ENCODE measurements at regions not wholly inside any gene's neighbourhood (a gene's known extent, or its start where the extent isn't known, plus 50 kb on each side); places are given as distances from the start of the nearest gene placed in this dataset.

GRCh38 chr5:68369023-68369359, 153.4 kb downstream of the PIK3R1 start:
- no peaks in the 10 kb centered on the region for H3K9me3 ChIP-seq (ENCODE audit: control insufficient read depth, insufficient read depth, low read depth, low read length)
- CTCF ChIA-PET = no interaction called here
- no peaks in the 10 kb centered on the region for H3K36me3 ChIP-seq (ENCODE audit: control insufficient read depth in 2 of 2, insufficient read depth in 1 of 2, low read length in 2 of 2)
- H3K27ac ChIP-seq (ENCODE audit: extremely low read depth, low read depth, low read length) = no peak overlapping the region
- H3K4me3 ChIP-seq (ENCODE audit: low read depth, low read length) = no peak overlapping the region
- TF ChIP-seq ZNF280D (tag by site-specific recombination; IDR thresholded peaks at IDR 0.05) (no peak), EGR2 (tag by site-specific recombination; IDR thresholded peaks at IDR 0.05; ENCODE audit: low read depth) (peak; percentile 46; the same call in 1 of the 2 replicates), ZNF426 (tag by site-specific recombination; IDR thresholded peaks at IDR 0.05) (no peak), ZNF366 (tag by site-specific recombination; conservative IDR thresholded peaks at IDR 0.05) (no peak), ZFHX2 (tag by site-specific recombination; conservative IDR thresholded peaks at IDR 0.05) (peak; percentile 45; the same call in 1 of the 2 replicates), ZNF362 (tag by site-specific recombination; IDR thresholded peaks at IDR 0.05) (0 out of 2 replicates have a peak, but pooled peaks have one; percentile 19), ZNF837 (tag by site-specific recombination; IDR thresholded peaks at IDR 0.05) (no peak)
- peaks cover 3% of the 10 kb centered on the region; the same call in 1 of the 2 replicates for H3K4me1 ChIP-seq (ENCODE audit: control insufficient read depth, insufficient read depth, low read length)
- POLR2A ChIA-PET = no interaction called here

GRCh38 chr5:68369457-68370125, 154.0 kb downstream of the PIK3R1 start:
- H3K27ac ChIP-seq (ENCODE audit: extremely low read depth, low read depth, low read length) = no peak overlapping the region
- H3K9me3 ChIP-seq (ENCODE audit: control insufficient read depth, insufficient read depth, low read depth, low read length) = no peaks in the 10 kb centered on the region
- POLR2A ChIA-PET = no interaction called here
- TF ChIP-seq ZNF10 (tag by site-specific recombination; IDR thresholded peaks at IDR 0.05) (no peak), GLI4 (tag by site-specific recombination; IDR thresholded peaks at IDR 0.05) (no peak), HIC1 (tag by site-specific recombination; IDR thresholded peaks at IDR 0.05) (no peak), ZNF555 (tag by site-specific recombination; conservative IDR thresholded peaks at IDR 0.05) (no peak), ZBTB8A (tag by site-specific recombination; IDR thresholded peaks at IDR 0.05) (no peak), KLF8 (tag by site-specific recombination; IDR thresholded peaks at IDR 0.05) (no peak), ZIC2 (tag by site-specific recombination; IDR thresholded peaks at IDR 0.05) (no peak), ZFP3 (tag by site-specific recombination; IDR thresholded peaks at IDR 0.05; ENCODE audit: low read depth) (no peak), ZNF112 (tag by site-specific recombination; IDR thresholded peaks at IDR 0.05) (no peak), SETDB1 (IDR thresholded peaks at IDR 0.05; ENCODE audit: insufficient read length, low read length) (no peak)
- CTCF ChIA-PET = interaction anchor here (0.7 kb wide), 1 partner anchor 56 kb away, joined by 5 read pairs; no protein-coding TSS in a partner anchor
- peaks cover 3% of the 10 kb centered on the region; the same call in 1 of the 2 replicates for H3K4me1 ChIP-seq (ENCODE audit: control insufficient read depth, insufficient read depth, low read length)
- H3K36me3 ChIP-seq (ENCODE audit: control insufficient read depth in 2 of 2, insufficient read depth in 1 of 2, low read length in 2 of 2) = no peaks in the 10 kb centered on the region
- H3K4me3 ChIP-seq (ENCODE audit: low read depth, low read length) = no peak overlapping the region
